ENCODE measurements at regions not wholly inside any gene's neighbourhood (a gene's known extent, or its start where the extent isn't known, plus 50 kb on each side); places are given as distances from the start of the nearest gene placed in this dataset.

DNA sequence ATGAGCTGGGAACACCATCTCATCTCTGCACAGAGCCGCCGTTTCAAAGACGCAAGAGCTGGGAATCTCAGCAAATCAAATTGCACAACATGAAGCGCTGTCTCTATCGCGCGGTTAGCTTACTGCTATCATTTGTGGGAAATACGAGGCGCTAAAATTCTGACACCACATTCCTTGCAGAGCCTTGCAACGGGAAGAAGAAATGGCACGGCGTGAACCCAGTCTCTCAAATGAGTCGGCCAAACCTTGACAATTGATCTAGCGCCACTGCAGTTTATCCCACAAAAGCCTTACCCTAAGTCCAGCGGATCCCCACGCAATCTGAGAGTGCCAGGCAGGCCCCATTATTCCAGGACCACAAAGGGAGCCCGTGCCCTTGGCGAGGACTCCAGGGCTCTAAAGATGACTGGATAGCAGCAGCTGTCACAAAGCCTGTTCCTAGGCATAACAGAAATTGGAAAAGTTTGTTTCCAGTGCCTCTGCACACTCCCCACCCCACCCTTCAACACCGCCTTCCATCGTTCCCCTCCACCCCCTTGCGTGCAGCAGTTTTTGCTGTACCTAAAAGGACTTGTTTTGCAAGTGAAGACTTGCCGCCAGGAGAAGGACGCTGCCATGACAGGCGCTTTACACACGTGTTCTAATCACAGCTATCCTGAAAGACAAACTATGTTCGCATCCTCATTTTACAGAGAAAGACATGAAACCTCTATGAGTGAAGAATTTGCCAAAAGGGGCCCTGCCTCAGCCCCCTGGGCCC, 252.4 kb downstream of the EIPR1 start:
- H3K27ac Mint-ChIP-seq (ENCODE audit: unreplicated experiment) = peak overlapping the region; percentile 52

DNA sequence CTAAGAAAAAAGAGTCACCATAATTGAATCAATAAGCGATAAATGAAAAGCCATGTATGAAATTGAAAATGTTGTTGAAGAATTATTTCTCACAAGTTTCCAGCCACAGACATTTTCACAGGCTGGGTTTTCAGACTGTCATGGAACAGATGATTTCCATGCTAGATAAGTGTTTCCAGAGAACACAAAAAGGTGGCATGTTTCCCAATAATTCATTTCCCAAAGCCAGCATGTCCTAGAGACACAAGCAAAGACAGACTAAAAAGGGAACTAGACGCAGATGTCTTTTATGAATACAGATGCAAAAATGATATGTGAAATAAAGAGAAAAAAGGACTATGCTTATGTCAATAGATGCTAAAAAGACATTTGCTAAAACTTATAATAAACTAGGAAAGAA, 255.1 kb downstream of the EIPR1 start:
- DNase-seq (ENCODE audit: low read depth, low spot score) = no peak
- TF ChIP-seq, protein P1, sequence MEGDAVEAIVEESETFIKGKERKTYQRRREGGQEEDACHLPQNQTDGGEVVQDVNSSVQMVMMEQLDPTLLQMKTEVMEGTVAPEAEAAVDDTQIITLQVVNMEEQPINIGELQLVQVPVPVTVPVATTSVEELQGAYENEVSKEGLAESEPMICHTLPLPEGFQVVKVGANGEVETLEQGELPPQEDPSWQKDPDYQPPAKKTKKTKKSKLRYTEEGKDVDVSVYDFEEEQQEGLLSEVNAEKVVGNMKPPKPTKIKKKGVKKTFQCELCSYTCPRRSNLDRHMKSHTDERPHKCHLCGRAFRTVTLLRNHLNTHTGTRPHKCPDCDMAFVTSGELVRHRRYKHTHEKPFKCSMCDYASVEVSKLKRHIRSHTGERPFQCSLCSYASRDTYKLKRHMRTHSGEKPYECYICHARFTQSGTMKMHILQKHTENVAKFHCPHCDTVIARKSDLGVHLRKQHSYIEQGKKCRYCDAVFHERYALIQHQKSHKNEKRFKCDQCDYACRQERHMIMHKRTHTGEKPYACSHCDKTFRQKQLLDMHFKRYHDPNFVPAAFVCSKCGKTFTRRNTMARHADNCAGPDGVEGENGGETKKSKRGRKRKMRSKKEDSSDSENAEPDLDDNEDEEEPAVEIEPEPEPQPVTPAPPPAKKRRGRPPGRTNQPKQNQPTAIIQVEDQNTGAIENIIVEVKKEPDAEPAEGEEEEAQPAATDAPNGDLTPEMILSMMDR (conservative IDR thresholded peaks at IDR 0.05) = no peak
- H3K27ac Mint-ChIP-seq (ENCODE audit: unreplicated experiment) = no peak overlapping the region
- H3K4me1 Mint-ChIP-seq = peaks cover 17% of the 10 kb centered on the region
- no peaks in the 10 kb centered on the region for H3K27me3 Mint-ChIP-seq (ENCODE audit: low read depth)
- peaks cover 3% of the 10 kb centered on the region for H3K9me3 Mint-ChIP-seq
- no peak overlapping the region for H3K4me3 Mint-ChIP-seq
- peaks cover 10% of the 10 kb centered on the region for H3K36me3 Mint-ChIP-seq (ENCODE audit: low read depth)

More for the DNA sequence above, 252.4 kb downstream of the EIPR1 start:
- Mint-ChIP-seq H3K36me3 (ENCODE audit: low read depth) (peaks cover 4% of the 10 kb centered on the region), H3K4me3 (no peak overlapping the region), H3K27me3 (ENCODE audit: low read depth) (no peaks in the 10 kb centered on the region), H3K9me3 (peaks cover 3% of the 10 kb centered on the region), H3K4me1 (peaks cover 19% of the 10 kb centered on the region)
- TF ChIP-seq, protein P1 (conservative IDR thresholded peaks at IDR 0.05) = no peak
- no peak for DNase-seq (ENCODE audit: low read depth, low spot score)

DNA sequence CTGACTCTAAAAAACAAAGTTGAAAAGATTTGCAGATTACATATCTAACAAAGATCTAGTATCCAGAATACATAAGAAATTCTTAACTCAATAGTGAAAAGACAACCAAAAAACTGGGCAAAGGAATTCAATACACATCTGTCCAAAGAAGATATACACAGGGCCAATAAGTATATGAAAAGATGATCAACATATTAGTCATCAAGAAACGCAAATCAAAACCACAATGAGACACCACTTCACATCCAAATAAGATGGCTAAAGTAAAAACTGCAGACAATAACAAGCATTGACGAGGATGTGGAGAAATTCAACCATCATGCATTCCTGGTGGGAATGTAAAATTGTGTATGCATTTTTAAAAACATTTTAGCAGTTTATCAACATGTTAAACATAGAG, 256.0 kb downstream of the EIPR1 start:
- Mint-ChIP-seq H3K4me1 (peaks cover 8% of the 10 kb centered on the region), H3K9me3 (peaks cover 3% of the 10 kb centered on the region), H3K27ac (ENCODE audit: unreplicated experiment) (no peak overlapping the region), H3K4me3 (no peak overlapping the region), H3K27me3 (ENCODE audit: low read depth) (no peaks in the 10 kb centered on the region), H3K36me3 (ENCODE audit: low read depth) (peaks cover 10% of the 10 kb centered on the region)
- DNase-seq (ENCODE audit: low read depth, low spot score) = no peak
- TF ChIP-seq, protein P1 (conservative IDR thresholded peaks at IDR 0.05) = no peak

DNA sequence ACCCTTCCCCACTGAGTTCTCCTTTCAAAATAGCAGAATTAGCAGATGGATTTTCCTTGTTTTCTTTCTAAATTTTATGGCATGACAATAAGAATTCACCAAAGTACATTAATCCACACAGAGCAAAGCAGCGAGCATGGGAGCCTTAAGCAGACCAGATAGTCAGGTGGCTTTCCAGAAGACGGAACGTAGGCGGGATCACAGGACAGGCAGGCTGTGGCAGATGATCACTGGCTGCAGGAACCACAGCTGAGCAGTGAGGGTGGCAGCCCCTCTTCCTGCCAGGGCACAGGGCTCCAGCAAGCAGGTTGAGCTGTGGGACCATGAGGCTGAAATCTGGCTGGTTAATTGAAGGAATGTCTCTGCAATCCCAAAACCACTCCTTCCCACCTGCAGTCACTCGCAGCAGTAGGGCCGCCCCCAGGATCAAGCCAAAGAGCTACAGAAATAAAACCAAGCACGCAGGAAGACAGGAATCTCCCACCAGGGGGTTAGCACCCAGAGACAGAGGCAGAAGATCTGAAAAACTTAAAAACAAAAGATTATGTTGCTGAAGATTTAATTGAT, 259.9 kb downstream of the EIPR1 start:
- H3K4me1 Mint-ChIP-seq = peaks cover 10% of the 10 kb centered on the region
- TF ChIP-seq, protein P1 (conservative IDR thresholded peaks at IDR 0.05) = no peak
- no peak for DNase-seq (ENCODE audit: low read depth, low spot score)
- peaks cover 10% of the 10 kb centered on the region for H3K36me3 Mint-ChIP-seq (ENCODE audit: low read depth)
- H3K9me3 Mint-ChIP-seq = peaks cover 3% of the 10 kb centered on the region
- no peak overlapping the region for H3K27ac Mint-ChIP-seq (ENCODE audit: unreplicated experiment)
- no peaks in the 10 kb centered on the region for H3K27me3 Mint-ChIP-seq (ENCODE audit: low read depth)
- H3K4me3 Mint-ChIP-seq = no peak overlapping the region

DNA sequence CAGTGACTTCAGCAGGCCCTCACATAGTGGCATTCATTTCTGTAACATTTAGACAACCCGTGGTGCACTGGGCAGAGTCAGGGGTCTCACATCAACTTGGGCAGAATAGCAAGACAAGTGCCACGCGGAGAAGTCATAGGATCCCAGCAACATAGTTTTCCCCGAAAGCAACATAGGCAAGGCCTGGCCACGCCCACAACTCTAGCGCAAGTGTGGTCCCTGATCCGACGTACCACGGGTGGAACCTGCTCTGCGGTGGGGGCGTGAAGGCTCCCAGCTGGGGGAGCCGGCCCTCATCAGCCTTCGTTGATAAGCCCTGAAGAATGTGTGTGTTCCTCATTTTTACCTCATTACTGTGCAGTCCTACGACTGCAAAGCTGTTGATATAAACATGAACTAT, 261.2 kb downstream of the EIPR1 start:
- no peak overlapping the region for H3K27ac Mint-ChIP-seq (ENCODE audit: unreplicated experiment)
- no peak for DNase-seq (ENCODE audit: low read depth, low spot score)
- no peaks in the 10 kb centered on the region for H3K27me3 Mint-ChIP-seq (ENCODE audit: low read depth)

More for the DNA sequence above, 261.2 kb downstream of the EIPR1 start:
- no peak overlapping the region for H3K4me3 Mint-ChIP-seq
- TF ChIP-seq, protein P1 (conservative IDR thresholded peaks at IDR 0.05) = no peak
- no peaks in the 10 kb centered on the region for H3K9me3 Mint-ChIP-seq
- peaks cover 10% of the 10 kb centered on the region for H3K4me1 Mint-ChIP-seq
- H3K36me3 Mint-ChIP-seq (ENCODE audit: low read depth) = peaks cover 7% of the 10 kb centered on the region
